Activated CD4-positive, alpha-beta T cell treated with anti-CD3 and anti-CD28 coated beads, Interleukin-2, amount 50 U/mL, for 16 hours (primary cell): ENCODE measurements at regions not wholly inside any gene's neighbourhood (a gene's known extent, or its start where the extent isn't known, plus 50 kb on each side); places are given as distances from the start of the nearest gene placed in this dataset.

ENCODE experiments used
- DNase-seq: peaks from one replicate; pipeline ENCODE4 v3.0.0-alpha.2; 2020

DNA sequence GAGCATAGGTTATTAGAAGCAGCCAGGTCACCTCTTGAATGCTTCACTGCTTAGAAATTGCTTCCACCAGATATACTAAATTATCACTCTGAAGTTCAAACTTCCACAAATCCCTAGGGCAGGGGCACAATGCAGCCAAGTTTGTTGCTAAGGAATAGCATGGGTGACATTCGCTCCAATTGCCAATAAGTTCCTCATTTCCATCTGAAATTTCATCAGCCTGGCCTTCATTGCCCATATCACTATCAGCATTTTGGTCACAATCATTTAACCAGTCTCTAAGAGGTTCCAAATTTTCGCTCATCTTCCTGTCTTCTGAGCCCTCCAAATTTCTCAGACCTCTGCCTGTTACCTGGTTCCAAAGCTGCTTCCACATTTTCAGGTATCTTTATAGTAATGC lies 356.1 kb downstream of the DAD1 start:
- DNase-seq = no peak

DNA sequence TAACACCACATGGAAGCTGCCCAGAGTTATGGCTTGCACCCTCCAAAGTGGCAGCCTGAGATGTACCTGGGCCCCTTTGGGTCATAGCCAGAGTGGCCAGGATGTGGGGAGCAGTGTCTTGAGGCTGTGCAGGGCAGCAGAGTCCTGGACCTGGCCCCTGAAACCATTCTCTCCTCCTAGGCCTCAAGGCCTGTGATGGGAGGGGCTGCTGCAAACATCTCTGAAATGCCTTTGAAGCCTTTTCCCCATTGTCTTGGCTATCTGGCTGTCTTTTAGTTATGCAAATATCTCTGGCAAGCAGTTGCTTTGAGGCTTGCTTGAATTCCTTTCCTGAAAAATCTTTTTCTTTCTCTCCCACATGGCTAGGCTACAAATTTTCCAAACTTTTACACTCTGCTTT lies 356.5 kb downstream of the DAD1 start:
- DNase-seq = no peak

DNA sequence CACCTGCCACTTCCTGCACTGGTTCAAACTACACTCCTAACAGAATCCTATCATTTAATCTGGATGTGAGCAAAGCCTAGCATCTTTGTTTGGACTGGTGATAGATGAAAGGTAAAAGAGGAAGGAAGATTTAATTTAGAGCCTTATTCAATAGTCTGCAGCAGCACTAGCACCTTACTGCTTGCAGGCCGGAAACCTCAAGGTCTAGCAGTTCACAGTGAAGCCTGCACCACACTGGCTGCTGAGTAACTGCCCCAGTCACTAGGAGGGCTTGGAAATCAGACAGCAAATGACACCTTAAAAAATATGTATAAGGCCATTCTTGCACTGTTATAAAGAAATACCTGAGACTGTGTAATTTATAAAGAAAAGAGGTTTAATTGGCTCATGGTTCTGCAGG lies 358.0 kb downstream of the DAD1 start:
- DNase-seq = no peak

DNA sequence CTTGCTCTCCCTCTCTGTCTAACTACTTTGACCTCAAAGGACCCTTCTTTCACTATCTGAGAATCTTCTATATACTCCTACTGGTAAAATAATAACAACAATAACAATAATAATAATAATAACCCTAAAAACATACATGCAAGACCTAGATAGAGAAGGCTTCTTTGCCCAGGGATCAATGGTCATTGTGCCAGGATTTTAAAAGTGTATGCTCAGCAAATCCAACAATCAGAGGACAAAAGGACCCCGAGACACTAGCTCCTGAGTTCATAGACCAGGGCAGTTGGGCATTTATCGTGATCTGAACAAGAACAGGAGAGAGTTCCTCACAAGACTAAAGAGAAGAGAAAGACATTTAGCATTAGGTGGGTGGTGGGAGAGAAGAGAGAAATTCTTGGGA lies 358.5 kb downstream of the DAD1 start:
- no peak for DNase-seq

DNA sequence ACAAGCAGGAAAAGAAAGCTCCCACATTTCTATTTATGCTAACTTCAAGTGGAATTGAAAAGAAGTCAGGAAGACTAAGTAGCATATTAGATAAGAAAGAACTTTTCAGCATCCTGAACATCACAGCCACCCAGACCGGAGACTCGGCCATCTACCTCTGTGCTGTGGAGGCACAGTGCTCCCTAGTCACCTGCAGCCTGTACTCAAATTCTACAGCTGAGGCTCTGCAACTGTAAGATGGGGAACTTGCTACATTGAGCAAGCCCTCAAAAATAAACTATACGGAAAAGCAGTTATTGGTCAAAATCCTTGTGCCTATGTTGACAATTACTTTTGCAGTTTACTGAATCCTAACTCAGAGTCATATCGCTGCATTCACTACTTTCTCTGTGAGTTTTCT lies 361.9 kb downstream of the DAD1 start:
- no peak for DNase-seq

DNA sequence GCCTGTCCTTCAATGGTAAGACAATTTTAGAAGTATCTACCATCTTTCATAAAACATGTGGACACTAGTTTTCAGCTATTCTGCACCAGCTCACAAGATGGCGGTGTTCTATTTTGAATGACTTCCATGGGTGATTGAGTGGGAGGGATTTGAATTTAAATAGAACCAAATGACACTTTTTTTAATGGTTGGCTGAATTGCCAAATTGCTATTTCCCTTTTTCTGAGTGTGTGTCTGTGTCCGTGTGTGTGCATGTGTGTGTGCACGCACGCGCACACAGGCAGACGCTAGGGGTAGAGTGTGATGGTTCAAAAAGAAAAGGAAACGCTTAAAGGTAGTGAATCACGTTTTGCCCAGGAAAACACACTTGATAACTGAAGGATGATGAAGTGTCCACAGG lies 362.6 kb downstream of the DAD1 start:
- DNase-seq = peak; percentile 39

DNA sequence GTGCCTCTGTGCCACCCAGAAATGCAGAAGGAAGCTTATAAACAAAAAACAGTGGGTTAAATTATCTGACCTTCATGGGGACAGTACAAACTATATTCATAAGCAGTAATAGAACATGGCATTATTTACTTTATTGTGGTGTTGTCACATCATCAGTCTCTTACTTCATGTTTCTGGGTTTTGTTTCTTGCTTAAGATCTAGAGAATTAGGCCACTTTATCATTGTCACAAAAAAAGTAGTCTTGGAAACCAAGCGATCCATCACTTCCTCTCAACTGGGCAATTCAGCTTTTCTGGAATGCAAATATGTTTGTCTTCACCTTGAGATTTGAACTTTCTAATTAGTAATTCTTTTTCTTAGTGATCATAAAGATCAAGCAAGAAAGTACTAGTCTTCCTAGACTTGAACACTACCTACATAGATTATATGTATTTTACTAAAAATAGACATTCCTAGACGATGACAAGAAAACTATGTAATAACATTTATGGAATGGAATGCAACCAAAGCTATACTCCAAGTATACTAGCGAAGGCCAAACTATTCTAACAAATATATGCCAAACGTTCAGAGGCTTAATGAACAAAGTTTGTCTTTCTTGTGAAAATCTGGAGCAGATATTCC lies 363.4 kb downstream of the DAD1 start:
- no peak for DNase-seq

DNA sequence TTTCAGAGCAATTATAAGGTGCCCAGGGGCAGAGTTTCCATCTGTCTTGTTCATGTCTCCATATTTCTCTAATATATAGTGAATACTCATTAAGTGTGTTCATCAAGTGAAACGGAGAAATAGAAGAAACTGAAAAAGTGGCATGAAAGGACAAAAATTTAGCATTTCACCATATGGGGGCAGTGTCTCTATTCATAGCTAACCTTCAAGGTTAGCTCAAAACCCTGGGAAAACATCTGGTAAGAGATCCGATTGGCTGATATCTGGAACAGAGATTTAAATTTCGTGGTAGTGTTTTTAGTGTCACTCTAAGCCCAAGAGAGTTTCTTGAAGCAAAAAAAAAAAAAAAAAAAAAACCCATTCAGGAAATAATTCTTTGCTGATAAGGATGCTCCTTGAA lies 367.5 kb downstream of the DAD1 start:
- peak; percentile 29 for DNase-seq

DNA sequence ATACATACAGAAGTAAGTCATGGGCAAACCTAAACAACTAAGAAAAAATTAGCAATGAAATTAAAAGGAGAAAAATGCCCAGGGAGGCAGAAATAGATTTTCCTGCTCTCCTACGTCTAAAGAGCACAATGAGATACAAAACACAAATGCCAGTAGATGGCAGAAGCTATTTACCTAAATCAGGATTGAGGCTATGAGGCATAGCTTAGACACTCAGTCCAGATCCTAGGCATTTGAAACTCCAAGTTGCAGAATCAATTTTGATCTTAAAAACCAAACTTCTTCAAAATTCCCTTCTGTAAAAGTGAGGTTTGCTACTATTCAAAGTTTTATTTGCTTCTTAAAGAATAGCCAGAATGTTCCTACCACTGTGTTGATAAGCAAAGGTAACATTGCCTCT lies 368.6 kb downstream of the DAD1 start:
- no peak for DNase-seq

DNA sequence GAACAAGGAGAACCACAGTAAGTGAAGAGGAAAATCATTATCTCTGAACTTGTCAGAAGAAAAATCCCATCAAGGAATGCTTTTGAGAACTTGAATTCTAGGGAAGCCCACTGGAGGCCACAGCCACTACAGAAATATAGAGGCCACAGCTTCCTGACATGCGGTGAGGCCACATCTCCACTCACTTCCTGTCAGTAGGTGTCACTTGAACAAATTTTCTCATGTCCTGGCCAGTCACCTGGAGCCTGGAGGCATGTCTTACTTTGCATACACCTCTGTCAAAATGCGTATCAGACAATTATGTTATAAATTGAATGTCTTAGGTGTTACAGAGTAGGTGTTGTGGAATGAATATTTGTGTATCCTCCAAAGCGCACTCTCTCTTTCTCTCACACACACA lies 370.3 kb downstream of the DAD1 start:
- DNase-seq = no peak

DNA sequence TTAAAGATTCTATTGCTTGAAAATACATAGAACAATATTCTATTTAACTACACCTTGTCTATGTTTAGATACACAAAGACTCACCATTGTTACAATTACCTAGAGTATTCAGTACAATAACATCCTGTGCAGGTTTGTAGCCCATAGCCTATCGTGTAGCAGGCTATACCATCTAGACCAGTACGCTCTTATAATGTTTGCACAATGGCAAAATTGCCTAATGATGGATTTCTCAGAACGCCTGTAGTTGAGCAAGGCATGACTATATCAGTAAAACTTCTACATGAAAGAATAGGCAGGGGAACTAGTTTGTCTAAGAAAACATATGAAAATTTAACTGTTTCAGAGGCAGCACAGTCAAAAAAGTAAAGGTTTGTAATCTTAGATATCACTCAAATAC lies 375.9 kb downstream of the DAD1 start:
- DNase-seq = no peak

DNA sequence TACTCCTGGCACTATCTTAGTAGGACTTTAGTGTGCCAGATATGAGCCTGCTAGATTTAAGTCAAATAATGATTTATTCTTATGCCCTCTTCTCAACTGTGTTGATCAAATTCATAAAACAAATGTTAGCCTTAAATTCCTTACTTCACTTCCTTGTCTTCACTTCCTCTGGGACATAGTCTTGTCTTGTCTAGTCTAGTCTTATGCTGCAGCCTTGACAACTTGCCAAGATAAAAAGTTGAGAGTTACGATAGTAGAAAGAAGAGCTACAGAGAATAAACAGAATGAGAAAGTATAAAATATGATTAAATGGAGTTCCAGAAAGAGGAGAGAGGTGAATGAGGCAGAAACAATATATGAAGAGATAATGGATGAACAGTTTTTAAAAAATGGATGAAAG lies 378.1 kb downstream of the DAD1 start:
- no peak for DNase-seq

DNA sequence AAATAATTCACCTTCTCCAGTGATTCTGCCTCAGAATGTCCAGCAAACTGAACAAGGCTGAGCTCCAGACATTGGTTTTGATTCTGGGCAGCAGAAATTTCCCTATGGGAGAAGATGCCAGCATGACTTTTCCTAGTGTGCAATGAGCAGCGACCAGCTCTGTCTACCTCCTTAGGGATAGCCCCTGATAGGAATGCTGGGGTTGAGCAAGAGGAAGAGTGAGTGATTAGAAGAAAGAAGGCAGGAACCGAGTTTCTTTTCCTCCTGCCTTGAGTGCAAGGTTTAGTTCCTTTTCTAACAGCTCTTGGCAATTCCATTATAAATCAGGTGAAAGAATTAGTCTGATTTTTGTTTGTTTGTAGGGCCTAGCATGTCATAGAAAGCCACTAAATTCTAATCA lies 379.0 kb downstream of the DAD1 start:
- DNase-seq = no peak

DNA sequence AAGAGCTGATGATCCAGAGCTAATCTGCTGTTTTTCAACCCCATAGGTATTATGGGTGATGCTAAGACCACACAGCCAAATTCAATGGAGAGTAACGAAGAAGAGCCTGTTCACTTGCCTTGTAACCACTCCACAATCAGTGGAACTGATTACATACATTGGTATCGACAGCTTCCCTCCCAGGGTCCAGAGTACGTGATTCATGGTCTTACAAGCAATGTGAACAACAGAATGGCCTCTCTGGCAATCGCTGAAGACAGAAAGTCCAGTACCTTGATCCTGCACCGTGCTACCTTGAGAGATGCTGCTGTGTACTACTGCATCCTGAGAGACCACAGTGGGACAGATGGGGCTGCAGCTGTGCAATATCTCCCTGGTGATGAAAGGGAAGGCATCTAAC lies 386.0 kb downstream of the DAD1 start:
- DNase-seq = no peak

DNA sequence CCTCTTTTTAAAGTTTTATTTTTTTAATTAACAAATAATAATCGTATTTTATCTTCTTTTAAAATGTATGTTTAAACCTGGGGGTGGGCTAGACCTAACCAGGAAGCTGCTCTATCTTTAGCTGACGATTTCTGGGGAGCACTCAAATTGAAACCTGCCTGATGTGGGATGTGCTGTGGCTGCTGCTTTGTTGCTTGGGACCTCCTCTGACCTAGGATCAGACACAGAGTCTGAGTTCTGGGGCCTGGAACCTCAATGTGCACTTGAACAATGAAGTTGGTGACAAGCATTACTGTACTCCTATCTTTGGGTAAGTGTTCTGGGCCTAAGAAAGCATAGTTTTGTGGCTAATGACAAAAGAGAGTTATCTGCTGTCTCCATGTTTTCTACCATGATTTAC lies 386.7 kb downstream of the DAD1 start:
- DNase-seq = peak; percentile 44

DNA sequence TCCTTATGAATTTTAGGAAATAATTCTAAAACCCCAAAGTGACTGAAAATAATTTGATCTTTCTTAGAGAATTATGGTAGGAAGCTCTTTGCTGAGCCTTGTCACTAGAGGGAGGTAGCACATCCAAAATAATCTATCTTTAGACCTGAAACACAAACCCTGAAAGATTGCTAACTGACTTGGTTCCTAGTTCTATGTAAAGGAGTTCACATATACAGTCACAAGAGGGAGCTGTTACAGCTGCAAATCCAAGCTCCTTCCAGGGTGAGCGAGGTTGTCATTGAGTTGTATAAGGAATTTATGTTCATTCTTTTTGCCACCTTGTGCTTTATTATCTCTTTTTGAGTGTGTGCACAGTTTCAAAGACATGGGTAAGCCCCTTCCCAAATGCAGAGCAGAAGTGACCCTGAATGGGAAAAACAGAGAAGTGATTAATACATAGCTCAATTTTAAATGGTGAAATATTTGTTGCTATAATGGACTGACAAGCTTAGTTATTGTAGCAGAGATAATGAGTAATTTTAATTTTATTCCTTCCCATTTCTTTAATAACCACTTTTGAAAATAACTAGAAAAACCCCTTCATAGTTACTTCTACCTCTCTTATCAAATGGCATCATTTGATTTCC lies 387.9 kb downstream of the DAD1 start:
- peak; percentile 43 for DNase-seq

DNA sequence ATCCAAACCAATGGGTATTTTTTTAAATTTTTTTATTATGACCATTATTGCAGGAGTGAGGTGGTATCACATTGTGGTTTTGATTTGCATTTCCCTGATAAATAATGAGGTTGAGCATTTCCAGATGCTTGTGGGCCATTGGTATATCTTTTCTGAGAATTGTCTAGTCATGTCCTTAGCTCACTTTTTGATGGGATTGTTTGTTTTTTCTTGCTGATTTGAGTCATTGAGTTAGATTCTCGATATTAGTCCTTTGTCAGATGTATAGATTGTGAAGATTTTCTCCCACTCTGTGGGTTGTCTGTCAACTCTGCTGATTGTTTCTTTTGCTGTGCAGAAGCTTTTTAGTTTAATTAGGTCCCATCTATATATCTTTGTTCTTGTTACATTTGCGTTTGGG lies 388.9 kb downstream of the DAD1 start:
- DNase-seq = peak; percentile 45

DNA sequence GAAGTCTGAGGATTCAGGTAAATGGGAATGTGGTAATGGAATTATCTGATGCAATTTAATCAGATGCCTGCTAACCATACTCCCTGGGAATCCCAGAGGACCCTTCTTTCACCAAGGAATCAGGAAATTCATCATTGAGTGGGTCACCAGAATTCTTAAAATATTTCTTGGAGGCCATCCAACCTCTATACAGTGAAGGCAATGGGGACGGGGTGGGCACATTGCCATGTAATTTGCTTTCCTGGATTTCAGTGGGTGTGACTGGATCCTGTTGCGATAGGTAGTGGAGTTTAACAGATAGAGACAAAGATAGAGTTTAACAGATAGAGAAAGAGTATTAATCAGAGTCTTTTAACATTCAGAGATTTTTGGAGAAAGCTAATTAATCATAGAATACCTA lies 394.4 kb downstream of the DAD1 start:
- no peak for DNase-seq

DNA sequence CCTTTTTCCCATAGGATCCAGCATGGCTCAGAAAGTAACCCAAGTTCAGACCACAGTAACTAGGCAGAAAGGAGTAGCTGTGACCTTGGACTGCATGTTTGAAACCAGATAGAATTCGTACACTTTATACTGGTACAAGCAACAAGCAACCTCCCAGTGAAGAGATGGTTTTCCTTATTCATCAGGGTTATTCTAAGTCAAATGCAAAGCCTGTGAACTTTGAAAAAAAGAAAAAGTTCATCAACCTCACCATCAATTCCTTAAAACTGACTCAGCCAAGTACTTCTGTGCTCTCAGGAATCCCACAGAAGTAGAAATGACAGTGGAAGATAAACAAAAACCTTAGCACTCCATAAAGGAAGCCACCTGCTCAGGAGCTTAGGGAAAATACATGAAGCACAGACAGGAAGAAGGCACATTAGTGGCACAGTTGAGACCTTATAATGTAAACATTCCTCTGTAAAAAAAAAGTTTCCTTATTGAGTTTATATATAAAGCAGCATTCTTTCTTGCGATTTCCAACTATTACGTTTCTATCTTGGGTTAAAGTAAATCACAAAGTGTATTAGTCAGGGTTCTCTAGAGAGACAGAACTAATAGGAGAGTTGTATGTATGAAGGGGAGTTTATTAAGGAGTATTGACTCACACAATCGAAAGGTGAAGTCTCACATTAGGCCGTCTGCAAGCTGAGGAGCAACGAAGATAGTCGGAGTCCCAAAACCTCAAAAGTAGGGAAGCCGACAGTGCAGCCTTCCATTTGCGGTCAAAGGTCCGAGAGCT lies 398.4 kb downstream of the DAD1 start:
- no peak for DNase-seq

DNA sequence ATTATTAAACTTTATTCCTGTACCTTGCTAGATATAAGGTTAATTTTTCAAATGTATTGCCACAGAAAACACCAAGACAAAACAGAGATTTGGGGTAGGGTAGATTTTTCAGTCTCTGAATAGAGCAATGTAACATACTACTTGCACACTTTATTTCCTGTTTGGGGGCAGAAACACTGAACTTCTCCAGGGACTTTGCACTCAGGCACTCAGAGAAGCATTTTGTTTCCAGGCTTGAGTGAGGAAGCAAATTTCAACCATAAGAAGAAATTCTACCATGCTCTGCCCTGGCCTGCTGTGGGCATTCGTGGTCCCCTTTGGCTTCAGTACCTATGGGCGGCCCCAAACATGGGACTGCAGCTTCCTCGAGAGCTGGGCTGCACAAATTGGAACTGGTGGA lies 399.1 kb downstream of the DAD1 start:
- no peak for DNase-seq

DNA sequence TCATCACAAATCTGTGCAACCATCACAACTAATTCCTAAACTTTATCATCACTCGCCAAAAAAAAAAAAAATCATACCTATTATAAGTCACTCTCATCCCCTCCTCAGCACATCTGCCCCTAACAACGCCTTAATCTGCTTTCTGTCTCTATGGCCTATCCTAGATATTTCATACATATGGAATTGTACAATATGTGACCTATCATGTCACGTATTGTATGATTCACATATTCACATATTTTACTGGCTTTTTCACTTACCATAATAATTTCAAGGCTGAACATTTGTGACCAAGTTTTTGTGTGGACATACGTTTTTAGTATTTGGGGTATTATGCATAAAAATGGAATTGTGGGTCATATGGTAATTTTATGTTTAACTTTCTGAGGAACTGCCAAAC lies 400.7 kb downstream of the DAD1 start:
- no peak for DNase-seq

DNA sequence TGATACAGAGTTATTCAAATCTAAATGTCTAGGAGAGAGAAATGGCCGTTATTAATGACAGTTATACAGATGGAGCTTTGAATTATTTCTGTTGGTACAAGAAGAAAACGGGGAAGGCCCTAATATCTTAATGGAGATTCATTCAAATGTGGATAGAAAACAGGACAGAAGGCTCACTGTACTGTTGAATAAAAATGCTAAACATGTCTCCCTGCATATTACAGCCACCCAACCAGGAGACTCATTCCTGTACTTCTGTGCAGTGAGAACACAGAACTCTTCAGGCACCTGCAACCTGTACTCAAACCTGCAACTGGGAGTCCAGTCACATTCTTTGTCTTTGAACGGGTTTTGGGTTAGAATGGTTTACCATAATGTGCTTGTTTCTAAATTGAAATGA lies 403.2 kb downstream of the DAD1 start:
- no peak for DNase-seq

DNA sequence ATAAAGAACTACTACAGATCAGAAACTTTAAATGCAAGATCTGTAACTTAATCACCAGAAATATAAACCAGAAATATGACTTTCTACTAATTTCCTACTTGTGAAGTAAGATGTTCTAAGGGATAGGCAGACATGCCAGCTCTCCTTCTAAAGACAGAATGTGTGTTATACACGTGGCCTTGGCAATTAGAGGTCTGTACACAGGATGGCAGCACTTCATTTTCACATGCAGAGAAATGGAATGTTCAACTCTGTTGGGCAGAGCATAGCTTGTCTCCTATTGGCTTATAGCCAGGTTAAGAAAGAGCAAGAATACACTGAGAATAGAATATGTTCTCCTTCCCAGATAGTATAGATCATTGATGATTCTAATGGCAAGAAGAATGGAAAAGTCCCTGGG lies 403.8 kb downstream of the DAD1 start:
- DNase-seq = no peak

DNA sequence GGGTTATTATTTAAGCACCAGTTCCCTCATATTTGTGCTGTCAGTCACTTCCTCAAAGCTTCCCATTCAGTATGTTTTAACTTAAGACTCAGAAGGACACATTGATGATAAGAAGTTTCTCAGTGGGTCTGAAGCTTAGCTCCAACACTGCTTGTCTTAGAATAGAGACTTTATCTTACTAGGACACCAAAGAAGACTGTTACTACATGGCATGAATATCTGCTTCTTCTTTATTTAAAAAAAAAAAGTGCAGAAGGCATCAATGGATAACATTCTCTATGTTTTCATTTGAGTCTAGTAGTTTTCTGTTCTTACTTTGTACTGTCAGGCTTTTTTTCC lies 404.2 kb downstream of the DAD1 start:
- DNase-seq = no peak
